Endothelial cell of umbilical vein (primary cell): ENCODE measurements at regions not wholly inside any gene's neighbourhood (a gene's known extent, or its start where the extent isn't known, plus 50 kb on each side); places are given as distances from the start of the nearest gene placed in this dataset.

ENCODE experiments used
- BruUV-seq: library from RNA; stranded (reverse); fragments of 400-500 nt; replicated peaks from 2 replicates; lab custom pipeline; 2021; lab: Mats Ljungman, UMichigan
- CTCF ChIA-PET: fragments of 300-600, 350-600 bp; sonication (Branson Sonifier 250); formaldehyde crosslinking; loops from one replicate; lab custom pipeline; 2021; ENCODE audit warnings: antibody characterized with exemption, inconsistent platforms; lab: Charles Lee
- POLR2A ChIA-PET: fragments of 300-600, 350-600 bp; sonication (Branson Sonifier 250); formaldehyde crosslinking; loops from one replicate; lab custom pipeline; 2021; ENCODE audit warnings: antibody characterized with exemption, inconsistent platforms; lab: Charles Lee
- DNase-seq: peaks from one replicate; pipeline ENCODE4 v3.0.0-alpha.2; 2011; ENCODE audit warnings: low read depth, low spot score
- FAIRE-seq: peaks from 2 replicates; lab custom pipeline; 2011; peaks lifted over from hg19 to GRCh38; lab: Jason Lieb, UNC
- H2AFZ ChIP-seq: 2 replicates; pipeline ENCODE4 v1.6.0; 2012; ENCODE audit warnings: low read depth, low read length, control low read depth, inconsistent platforms
- H3K27ac ChIP-seq: 2 replicates; pipeline ENCODE4 v1.5.1; 2011; ENCODE audit warnings: low read depth, mild to moderate bottlenecking, control low read depth, low read length, moderate library complexity; ENCODE audit not compliant: insufficient read depth
- H3K27me3 ChIP-seq, 2 experiments: 2 replicates each; pipeline versions ENCODE4 v1.6.0 to v1.6.1; 2011; ENCODE audit warnings: low read length in 2 of 2, mixed read lengths in 1 of 2; ENCODE audit not compliant: control insufficient read depth in 2 of 2, insufficient read depth in 2 of 2
- H3K36me3 ChIP-seq, 2 experiments: 2 replicates in 1 of 2; 3 replicates in 1 of 2; pipeline ENCODE4 v1.5.1; 2011; ENCODE audit warnings: low read length in 2 of 2, mild to moderate bottlenecking in 1 of 2, moderate library complexity in 1 of 2; ENCODE audit not compliant: control insufficient read depth in 2 of 2, insufficient read depth in 2 of 2; ENCODE audit errors: extremely low read depth in 1 of 2
- H3K4me1 ChIP-seq: 3 replicates; pipeline ENCODE4 v1.5.1; 2011; ENCODE audit warnings: mild to moderate bottlenecking, low read length; ENCODE audit not compliant: control insufficient read depth, insufficient read depth; ENCODE audit errors: extremely low read depth
- H3K4me2 ChIP-seq: 2 replicates; pipeline ENCODE4 v1.6.1; 2011; ENCODE audit warnings: low read length, control low read depth, mixed read lengths; ENCODE audit not compliant: insufficient read depth
- H3K4me3 ChIP-seq, 3 experiments: fragments of 200-600 bp in 1 of 3; sonication (generic), shearing (Covaris generic) in 1 of 3; replicated peaks in 1 of 3; 2 replicates each; pipeline ENCODE4 v1.5.1; 2011 to 2016; ENCODE audit warnings: control low read depth in 3 of 3, low read length in 3 of 3, mild to moderate bottlenecking in 2 of 3, inconsistent platforms in 1 of 3, low read depth in 1 of 3, moderate library complexity in 1 of 3; ENCODE audit not compliant: insufficient read depth in 1 of 3
- H3K79me2 ChIP-seq: 2 replicates; pipeline ENCODE4 v1.6.0; 2012; ENCODE audit warnings: low read length, inconsistent platforms; ENCODE audit not compliant: control insufficient read depth, insufficient read depth
- H3K9ac ChIP-seq: replicated peaks from 2 replicates; pipeline ENCODE3; 2011; ENCODE audit warnings: low read length, control low read depth; ENCODE audit not compliant: insufficient read depth; ENCODE audit errors: extremely low read depth
- H3K9me1 ChIP-seq: replicated peaks from 3 replicates; pipeline ENCODE4 v1.6.0; 2011; ENCODE audit warnings: mild to moderate bottlenecking, low read length; ENCODE audit not compliant: control insufficient read depth, insufficient read depth; ENCODE audit errors: extremely low read depth
- H3K9me3 ChIP-seq: replicated peaks from 2 replicates; pipeline ENCODE4 v1.5.1; 2012; ENCODE audit warnings: low read length, inconsistent platforms; ENCODE audit not compliant: control insufficient read depth, insufficient read depth
- H4K20me1 ChIP-seq: replicated peaks from 2 replicates; pipeline ENCODE3; 2011; ENCODE audit warnings: mild to moderate bottlenecking, low read length; ENCODE audit not compliant: control insufficient read depth, insufficient read depth; ENCODE audit errors: extremely low read depth
- CTCF ChIP-seq, 2 donors: IDR thresholded peaks; 1 replicate in 1 of 2; 2 replicates in 1 of 2; pipeline ENCODE4 v1.5.1; 2011; ENCODE audit warnings: low read length in 2 of 2, mild to moderate bottlenecking in 2 of 2, moderate library complexity in 2 of 2, control low read depth in 1 of 2, inconsistent platforms in 1 of 2, low read depth in 1 of 2; ENCODE audit not compliant: insufficient read depth in 1 of 2; ENCODE audit errors: extremely low read depth in 1 of 2
- FOS ChIP-seq: IDR thresholded peaks from 2 replicates; pipeline ENCODE4 v1.6.1; 2011; ENCODE audit warnings: mild to moderate bottlenecking, low read length, moderate library complexity, borderline replicate concordance; ENCODE audit not compliant: insufficient read depth
- JUN ChIP-seq: IDR thresholded peaks from 2 replicates; pipeline ENCODE4 v1.6.1; 2011; ENCODE audit warnings: borderline replicate concordance, low read depth; ENCODE audit not compliant: insufficient read length, insufficient read depth
- MYC ChIP-seq: IDR thresholded peaks from one replicate; pipeline ENCODE4 v1.6.1; 2011; ENCODE audit warnings: mild to moderate bottlenecking, low read depth, low read length
- dilution Hi-C: fragments of 300-500 bp; cut with MboI; formaldehyde crosslinking; loops from one replicate; pipeline ENCODE4 v1.15.0; 2019; ENCODE audit warnings: low sequenced_read_pairs; ENCODE audit not compliant: extremely low pct_ligation_motif_present
- intact Hi-C: fragments of 100-400 bp; cut with micrococcal nuclease; formaldehyde crosslinking; loops from one replicate; pipeline ENCODE4 v1.10.0; 2022

GRCh38 chr16:58815181-58815888 is 81.2 kb upstream of the GOT2 start:
- CTCF ChIA-PET = interaction anchor here (0.7 to 2.0 kb wide), 19 partner anchors 9 to 1387 kb away, joined by 3 to 24 read pairs (median 5); no protein-coding TSS in a partner anchor

GRCh38 chr16:58814348-58814801 is 80.3 kb upstream of the GOT2 start:
- no peak overlapping the region for H3K27ac ChIP-seq
- no peaks in the 10 kb centered on the region for H3K9me3 ChIP-seq
- no peaks in the 10 kb centered on the region for H4K20me1 ChIP-seq
- no peaks in the 10 kb centered on the region for H3K9me1 ChIP-seq
- H3K79me2 ChIP-seq = no peaks in the 10 kb centered on the region
- TF ChIP-seq FOS (no peak), CTCF (IDR thresholded peaks at IDR 0.05; ENCODE audit: extremely low read depth in 1 of 2, insufficient read depth in 1 of 2, low read depth in 1 of 2, low read length in 2 of 2) (peak; percentile 88 to 93)
- H3K4me1 ChIP-seq = no peaks in the 10 kb centered on the region
- intact Hi-C loops (loop anchor here (1.0 kb wide), 3 partner anchors 29 to 1389 kb away; no protein-coding TSS in a partner anchor), dilution Hi-C loops (no loop called here)
- FAIRE-seq (peak; percentile 83), DNase-seq (peak; percentile 63)
- ChIA-PET POLR2A (interaction anchor here (0.6 kb wide), 1 partner anchor 90 kb away, joined by 5 read pairs; no protein-coding TSS in a partner anchor), CTCF (interaction anchor here (0.6 to 2.0 kb wide), 34 partner anchors 8 to 1391 kb away, joined by 3 to 24 read pairs (median 4); no protein-coding TSS in a partner anchor)
- peak overlapping the region; percentile 88 for H3K4me2 ChIP-seq
- H2AFZ ChIP-seq = peak overlapping the region; percentile 98
- no peaks in the 10 kb centered on the region for H3K36me3 ChIP-seq
- peak overlapping the region in 2 of 3 experiments; percentile 17 to 59 for H3K4me3 ChIP-seq
- peak overlapping the region; percentile 67 for H3K9ac ChIP-seq
- no peaks in the 10 kb centered on the region for H3K27me3 ChIP-seq
- BruUV-seq = no TSS peak

More at GRCh38 chr16:58815181-58815888, 81.2 kb upstream of the GOT2 start:
- no TSS peak for BruUV-seq
- H3K9ac ChIP-seq = no peak overlapping the region
- no peaks in the 10 kb centered on the region for H3K4me1 ChIP-seq
- dilution Hi-C loops (no loop called here), intact Hi-C loops (no loop called here)
- no peaks in the 10 kb centered on the region for H4K20me1 ChIP-seq
- H3K36me3 ChIP-seq = no peaks in the 10 kb centered on the region
- DNase-seq (no peak), FAIRE-seq (no peak)
- H2AFZ ChIP-seq = no peak overlapping the region
- POLR2A ChIA-PET = no interaction called here
- TF ChIP-seq FOS (no peak), MYC (no peak), JUN (no peak)
- no peak overlapping the region for H3K4me2 ChIP-seq
- H3K27ac ChIP-seq = no peak overlapping the region
- no peaks in the 10 kb centered on the region for H3K9me3 ChIP-seq
- H3K27me3 ChIP-seq = no peaks in the 10 kb centered on the region
- H3K79me2 ChIP-seq = no peaks in the 10 kb centered on the region
- no peaks in the 10 kb centered on the region for H3K9me1 ChIP-seq
- H3K4me3 ChIP-seq = no peak overlapping the region
